Erythroblast (primary cell): ENCODE measurements at regions not wholly inside any gene's neighbourhood (a gene's known extent, or its start where the extent isn't known, plus 50 kb on each side); places are given as distances from the start of the nearest gene placed in this dataset.

Experiments
- GATA1 ChIP-seq: IDR thresholded peaks from 2 replicates; pipeline ENCODE4 v1.6.1; 2011; ENCODE audit warnings: low read depth, mild to moderate bottlenecking, control low read depth, low read length, moderate library complexity
- POLR2A ChIP-seq: IDR thresholded peaks from 2 replicates; pipeline ENCODE4 v1.6.1; 2011; ENCODE audit warnings: mild to moderate bottlenecking, low read length

GRCh38 chrX:40479777-40480318 is 100.9 kb upstream of the ATP6AP2 start:
- TF ChIP-seq POLR2A, result no peak
- no peak for TF ChIP-seq GATA1
